GM19023 (cell line): ENCODE measurements at regions not wholly inside any gene's neighbourhood (a gene's known extent, or its start where the extent isn't known, plus 50 kb on each side); places are given as distances from the start of the nearest gene placed in this dataset.

ENCODE experiments used
- ATAC-seq: cut with Tn5 transposase; IDR thresholded peaks from one replicate; pipeline ENCODE4 v1.9.1; 2021; ENCODE audit warnings: mild to moderate bottlenecking, moderate library complexity; ENCODE audit not compliant: unreplicated experiment

DNA sequence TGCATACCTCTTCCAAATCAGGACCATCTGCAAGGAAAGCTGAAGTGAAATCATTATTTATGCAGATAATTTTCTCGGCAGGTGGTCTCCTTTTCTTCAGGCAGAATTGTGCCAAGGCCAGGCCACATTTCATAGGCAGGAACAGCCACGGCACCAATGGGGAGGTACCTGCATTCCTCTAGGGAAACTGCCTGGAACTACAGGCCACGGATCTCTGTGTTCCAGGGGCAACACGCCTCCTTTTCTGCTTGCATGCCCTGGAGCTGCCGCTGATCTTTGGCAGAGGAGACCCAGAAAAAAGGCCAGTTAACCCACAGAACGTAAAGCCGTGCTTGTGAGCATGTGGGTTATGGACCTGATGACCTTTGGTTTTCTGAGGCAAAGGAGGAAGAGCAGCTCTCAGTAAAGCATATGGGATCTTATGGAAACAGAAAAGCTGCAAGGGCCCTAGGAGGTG, 111.2 kb upstream of the KIAA1217 start:
- no peak for ATAC-seq

DNA sequence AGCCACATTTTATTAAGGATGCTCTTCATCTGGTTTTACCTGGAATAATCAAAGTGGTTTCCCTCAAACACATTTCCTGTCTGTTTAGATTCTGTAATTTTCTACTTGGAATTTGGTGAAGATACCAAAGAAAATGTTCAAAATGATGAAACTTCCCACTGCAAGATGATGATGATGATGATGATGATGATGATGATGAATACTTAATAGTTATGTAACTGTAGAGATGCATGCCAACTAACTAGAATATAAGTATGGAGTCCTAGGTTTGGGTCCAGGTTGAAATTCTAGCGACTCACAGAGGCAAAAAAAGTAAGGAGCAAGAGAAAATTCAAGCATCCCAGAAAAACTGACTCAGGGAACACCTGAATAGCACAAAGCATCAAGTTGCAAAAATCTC, 104.0 kb upstream of the KIAA1217 start:
- no peak for ATAC-seq

DNA sequence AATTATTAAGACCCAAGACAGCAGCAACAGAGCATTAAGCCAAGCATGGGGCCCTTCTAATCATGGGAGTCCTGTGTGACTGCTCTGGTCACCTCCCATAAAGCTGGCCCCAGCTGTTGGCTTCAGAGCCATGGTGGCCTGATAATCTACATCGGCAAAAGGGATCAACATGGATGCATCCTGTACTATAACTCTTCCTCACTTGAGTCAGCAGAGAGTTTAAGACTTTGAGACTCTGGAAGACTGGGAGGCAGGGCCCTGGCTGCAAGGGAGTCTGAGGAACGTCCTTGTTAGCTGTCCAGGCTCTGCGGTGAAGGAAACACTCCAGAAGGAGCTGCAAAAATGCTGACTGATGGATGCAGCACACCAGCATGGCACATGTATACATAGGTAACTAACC, 95.0 kb upstream of the KIAA1217 start:
- ATAC-seq = no peak

DNA sequence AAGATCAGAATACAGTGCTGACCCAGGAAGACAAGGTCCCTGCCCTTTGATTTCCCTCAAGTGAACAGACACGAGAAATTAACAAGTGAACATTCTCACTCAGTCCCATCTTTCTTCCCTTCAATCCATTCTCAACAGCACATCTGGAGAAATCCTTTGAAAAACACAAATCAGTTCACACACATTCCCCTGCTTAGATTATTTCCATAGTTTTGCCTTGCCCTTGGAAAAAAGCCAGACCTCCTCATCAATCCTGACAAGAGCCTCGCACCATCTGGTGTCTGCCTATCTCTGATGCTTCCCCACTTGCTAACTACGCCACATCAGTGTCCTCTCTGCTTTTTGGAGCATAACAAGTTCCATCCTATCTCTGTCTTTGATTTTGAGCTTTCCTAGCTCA, 94.4 kb upstream of the KIAA1217 start:
- ATAC-seq = no peak

DNA sequence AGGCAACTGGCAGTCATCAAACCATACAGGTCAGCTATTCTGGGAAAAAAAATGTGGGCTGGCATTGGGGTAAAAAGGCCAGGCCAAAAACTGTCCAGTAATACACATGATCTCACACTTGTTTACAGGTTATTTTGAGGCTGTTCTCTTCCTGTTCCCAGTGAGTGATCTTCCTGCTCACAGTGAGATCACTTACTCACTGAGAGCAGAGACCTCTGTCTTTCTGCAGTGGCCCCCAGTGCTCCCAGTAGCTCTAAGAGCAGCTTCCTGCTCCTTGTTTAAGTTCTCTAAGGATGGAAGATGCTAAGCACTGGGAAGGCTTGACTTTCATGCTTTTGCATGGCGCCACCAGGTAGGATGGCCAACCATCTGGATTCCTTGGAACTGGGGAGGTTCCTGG, 93.5 kb upstream of the KIAA1217 start:
- no peak for ATAC-seq

DNA sequence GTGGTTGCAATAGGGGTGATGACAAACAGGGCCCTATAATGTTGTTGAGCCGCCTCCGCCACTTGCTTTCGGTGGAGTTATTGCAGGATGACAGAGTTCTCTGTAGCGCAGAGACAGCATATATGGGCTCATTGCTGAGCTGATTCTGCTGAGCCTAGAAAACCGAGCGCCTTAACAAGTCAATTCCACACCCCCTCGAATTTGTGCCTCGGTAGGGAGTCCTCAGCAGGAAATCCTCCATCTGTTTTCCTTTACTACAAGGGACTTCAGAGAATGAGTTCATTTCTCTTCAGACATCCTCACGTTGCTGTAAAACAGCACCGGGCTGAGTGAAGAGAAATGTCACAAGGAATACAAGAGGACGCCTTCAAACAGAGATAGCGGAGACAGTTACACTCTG, 90.7 kb upstream of the KIAA1217 start:
- no peak for ATAC-seq

DNA sequence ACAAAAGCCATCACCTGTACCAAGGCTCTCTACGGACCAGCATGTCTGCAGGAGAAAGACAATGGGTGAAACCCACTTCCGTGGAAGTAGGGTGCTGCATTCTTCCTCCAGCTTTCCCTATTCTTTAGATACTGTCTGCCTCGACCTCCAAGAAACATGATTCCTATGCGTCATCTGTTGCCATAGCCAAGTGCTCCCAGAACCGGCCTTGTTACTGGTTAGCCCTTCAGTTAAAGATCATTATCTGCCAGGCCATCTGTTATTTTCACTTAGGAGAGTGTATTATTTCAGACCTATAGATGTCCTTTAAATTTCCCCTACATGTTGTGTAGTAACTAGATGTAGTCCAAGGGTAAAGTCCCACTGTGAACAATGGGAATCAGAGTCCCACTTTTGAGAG, 89.0 kb upstream of the KIAA1217 start:
- no peak for ATAC-seq

DNA sequence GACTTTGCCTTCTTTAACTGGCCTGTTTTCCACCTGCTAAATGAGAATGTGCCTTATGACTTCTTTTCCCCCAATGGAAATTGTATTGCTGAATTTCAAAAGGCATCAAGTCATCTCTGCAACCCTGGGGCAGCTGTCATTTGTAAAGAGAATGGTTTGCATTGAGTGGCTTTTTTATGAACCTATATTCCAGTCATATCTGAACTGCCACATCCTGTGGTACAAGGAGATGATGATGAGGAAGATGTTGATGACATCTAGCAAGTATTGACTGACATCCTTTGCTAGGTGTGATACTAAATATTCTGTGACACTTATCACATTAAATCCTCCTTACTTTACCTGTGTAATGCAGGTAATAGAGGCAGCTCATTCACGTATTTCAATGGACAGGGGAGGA, 88.3 kb upstream of the KIAA1217 start:
- no peak for ATAC-seq

DNA sequence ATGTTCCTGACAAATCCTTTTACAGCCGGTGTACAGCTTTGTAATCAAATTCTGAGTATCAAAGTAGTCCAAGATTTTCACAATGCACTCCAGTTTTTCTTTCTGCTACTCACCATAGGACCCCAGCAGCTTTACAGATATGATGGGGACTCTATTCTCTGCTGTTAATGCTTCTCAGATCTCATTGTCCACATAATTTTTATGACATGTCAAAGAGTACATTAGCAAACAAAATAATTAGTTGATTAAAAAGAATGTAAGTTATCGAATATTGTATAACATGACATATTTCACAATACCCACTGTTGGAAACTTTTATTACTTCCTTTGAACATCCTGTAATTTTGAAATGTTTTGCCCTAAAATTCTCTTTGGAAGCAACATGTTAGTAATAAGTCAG, 81.4 kb upstream of the KIAA1217 start:
- ATAC-seq = no peak

DNA sequence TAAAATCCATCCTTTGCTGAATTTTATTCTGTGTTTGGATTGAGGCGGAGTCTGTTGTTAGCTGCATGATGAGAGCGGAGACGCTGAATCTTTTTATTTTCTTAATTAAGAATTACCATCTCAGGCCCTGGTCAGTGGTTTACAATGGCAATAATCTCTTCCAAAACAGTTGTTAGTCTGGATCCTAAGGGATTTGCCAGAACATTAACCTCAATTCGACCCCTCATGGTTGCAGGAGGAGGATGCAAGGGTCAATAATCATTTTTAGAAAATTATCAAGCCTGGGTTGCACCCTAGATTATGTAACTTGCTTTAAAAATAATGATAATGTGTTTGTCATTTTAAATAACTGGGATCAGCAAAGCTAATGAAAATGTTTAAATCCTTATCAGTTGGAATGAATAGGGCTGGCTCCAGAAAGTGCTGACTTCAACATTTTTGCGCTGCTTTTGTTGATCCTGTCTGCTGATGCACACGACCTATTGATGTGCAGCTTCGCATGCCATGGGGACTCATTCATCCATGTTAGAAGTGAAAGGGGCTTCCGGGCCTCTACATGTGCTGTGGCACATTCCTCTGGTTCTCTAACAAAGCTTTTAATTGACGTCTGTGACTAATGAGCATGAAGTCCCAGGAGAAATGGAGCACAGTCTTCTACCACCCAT, 80.7 kb upstream of the KIAA1217 start:
- no peak for ATAC-seq

DNA sequence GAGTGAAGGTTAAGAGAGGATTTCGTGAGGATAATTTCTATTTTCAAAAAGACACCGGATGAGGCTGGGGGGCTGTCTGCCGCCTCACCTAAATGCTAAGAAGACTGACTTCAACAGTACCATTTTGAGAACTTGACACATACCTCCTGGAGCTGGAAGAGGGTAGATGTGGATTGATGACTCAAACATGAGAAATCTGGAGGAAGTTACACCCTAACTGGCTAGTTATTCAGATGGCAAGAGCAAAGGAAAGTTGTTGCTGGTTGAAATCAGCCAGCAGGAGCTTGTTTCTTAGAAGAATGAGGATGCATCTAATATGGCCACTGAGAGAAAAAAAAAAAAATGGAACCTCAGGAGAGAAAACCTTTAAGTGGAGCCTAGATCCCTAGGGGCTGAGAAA, 76.2 kb upstream of the KIAA1217 start:
- no peak for ATAC-seq

DNA sequence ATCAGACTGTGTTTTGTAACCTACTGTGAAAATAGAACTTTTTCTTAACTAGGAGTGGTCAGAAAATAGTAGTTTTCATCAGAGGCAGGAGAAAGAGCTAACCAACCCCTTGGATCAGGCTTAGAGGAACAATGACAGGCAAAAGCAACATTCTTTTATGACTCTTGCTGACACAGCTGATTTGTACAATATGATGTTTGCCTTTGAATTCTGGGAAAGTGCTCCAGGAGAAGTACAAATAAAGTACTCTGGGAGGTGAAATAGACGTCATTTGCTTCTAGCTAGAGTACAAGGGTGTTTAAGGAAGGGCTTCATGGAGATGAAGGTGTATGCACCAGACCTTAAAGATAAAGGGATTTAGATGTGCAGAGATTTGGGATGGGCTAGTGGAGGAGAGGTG, 75.1 kb upstream of the KIAA1217 start:
- ATAC-seq = no peak

DNA sequence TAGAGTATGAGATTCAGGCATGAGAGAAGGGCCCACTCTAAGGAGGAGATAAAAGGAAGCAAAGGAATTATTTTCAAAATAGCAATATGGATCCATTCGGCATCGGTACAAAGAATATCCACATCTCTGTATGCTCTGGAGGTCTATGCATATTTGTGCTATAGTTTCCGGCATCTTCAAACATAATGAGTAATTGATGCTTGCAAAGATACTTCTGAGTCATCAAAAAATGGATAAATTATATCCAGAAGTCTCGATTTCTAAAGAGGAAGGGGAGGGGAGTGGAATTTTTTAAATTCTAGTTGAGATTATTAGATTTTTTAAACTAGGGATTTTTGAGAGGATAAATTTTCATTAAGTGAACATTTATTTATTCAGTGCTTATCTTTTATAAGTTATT, 72.9 kb upstream of the KIAA1217 start:
- no peak for ATAC-seq

DNA sequence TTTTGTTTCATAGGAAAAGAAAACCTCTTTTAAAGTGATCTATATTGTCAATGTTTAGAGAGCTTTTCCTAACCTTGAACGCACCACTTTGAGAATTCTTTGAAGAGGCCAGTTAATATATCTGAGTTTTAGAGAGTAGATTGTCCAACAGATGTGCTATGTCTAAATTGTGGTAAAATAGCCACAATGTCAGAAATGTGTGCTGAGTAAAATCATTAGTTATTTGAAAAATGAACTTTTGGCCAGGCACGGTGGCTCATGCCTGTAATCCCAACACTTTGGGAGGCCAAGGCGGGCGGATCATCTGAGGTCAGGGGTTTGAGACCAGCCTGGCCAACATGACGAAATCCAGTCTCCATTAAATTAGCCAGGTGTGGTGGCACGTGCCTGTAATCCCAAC, 61.6 kb upstream of the KIAA1217 start:
- no peak for ATAC-seq

DNA sequence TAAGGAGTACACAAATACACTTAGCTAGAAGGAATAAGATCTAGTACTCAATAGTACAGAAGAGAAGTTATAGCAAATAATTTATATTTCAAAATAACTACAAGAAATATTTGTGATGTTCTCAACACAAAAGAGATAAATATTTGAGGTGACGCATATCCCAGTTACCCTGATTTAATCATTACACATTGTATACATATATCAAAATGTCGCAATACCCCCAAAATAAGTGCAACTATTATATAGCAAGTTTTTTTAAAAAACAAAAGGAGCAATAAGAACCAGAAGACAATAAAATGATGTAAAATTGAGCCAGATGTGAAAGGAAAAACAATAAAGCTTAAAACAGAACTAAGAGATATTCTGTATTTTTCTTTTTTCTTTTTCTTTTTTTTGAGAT, 59.3 kb upstream of the KIAA1217 start:
- no peak for ATAC-seq

DNA sequence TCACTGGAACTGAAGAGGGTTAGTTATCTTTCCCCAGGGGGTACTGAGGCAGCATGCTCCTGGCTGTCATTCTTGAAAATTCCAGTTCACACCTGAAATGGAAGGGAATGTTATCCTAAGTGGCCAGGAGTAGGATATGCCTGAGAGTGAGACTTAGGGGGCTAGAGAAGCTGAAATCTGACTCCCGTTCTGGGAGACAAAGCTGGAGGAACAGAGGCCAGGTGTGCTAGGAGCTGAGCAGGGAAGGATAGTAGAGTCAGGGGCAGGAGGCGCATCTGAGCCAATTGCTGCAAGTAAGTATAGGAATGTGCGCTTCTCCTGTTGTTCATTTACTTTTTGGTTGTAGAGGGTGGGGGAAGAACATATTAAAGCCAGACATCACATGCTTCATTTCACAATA, 58.1 kb upstream of the KIAA1217 start:
- ATAC-seq = no peak

DNA sequence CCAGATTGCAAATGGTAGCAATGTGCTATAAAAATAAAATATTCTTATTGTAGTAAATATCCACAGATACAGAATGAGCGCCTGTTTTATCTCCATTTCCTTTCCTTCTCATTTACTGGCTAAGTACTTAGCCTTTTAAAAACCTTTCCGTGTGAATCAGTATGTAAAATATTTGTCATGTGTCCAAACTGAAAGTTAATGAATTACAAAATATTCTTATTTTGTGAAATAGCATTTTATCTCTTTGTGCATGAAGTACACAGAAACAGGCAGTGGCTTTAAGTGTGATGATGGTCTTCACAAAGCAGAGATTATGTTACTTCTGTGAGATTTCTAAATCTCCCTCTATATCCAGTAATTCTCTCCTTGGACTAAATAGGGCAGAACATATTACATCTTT, 56.7 kb upstream of the KIAA1217 start:
- no peak for ATAC-seq

DNA sequence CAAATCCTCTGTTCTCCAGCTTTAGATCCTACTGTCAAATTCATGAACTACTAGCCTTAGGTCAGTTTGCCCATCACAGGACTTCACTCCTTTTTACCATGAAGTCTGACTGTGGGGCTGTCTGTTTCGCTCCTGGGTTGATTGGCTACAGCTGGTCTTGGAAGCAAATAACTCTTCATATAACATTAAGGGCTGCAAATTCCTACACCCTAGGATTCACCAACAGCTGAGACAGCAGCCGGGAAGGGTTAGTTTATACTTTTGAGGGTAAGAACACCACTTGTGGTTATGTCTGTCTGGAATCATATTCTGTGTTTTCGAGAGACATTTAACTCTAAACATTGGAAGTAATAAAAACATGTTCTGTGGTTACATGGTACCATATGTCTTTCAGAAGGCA, 55.9 kb upstream of the KIAA1217 start:
- no peak for ATAC-seq

DNA sequence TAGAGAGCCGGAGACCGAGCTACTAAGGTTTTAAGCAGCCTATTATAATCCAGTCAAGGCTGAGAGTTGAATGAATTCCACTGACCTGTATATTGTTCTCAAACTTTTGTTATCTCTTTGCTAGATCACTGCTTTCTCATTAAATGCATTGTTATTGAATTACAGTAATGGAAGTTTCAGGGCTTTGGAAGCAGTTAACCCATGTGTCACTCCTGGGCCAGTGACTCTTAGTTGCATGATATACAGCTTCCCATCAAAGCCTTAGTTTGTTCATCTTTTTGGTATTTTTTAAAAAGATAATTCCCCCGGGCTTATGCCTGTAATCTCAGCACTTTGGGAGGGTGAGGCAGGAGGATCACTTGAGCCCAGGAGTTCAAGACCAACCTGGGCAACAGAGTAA, 55.4 kb upstream of the KIAA1217 start:
- no peak for ATAC-seq

DNA sequence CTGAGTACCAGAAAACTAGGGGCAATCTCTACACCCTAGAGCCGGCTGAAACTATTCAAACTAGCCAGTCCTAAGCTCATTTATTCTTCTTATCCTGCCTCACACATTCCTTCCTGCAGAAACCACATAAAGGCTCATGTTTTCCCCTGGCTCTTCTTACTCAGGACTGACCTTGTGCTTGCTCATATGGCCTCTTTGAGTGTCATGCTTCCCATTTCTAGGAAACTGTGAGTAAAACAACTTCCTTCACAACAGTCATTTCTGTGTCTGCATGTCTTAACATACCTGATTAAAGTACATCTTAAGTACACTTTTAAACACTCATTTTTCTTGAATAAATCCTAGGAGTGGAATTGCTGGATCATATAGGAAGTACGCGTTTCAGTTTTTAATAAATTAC, 52.3 kb upstream of the KIAA1217 start:
- no peak for ATAC-seq

DNA sequence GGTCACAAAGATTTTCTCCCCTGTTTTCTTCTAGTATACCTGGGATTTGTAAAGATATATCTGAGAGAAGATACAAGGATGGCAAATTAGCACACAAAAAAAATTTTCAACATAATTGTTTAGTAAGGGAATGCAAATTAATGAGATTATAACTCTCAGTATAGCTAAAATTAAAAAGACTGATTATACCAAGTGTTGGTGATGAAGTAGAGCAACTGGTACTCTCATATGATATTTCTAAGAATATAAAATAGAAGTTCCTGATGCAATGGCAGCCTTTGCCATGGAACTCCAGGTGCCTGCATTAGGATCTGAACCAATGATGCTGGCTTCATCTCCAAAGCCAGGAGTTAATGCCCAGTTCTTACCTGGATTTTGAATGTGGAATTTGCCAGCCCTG, 51.4 kb upstream of the KIAA1217 start:
- ATAC-seq = no peak
